ENCODE measurements at regions not wholly inside any gene's neighbourhood (a gene's known extent, or its start where the extent isn't known, plus 50 kb on each side); places are given as distances from the start of the nearest gene placed in this dataset.

- no peak for DNase-seq
Observed at GRCh38 chr6:47360388-47360787, 50.7 kb upstream of the TNFRSF21 start.

- DNase-seq, result no peak
Observed at GRCh38 chr6:47362857-47363461, 53.3 kb upstream of the TNFRSF21 start.

- DNase-seq, result no peak
Observed at GRCh38 chr6:47363736-47364135, 54.0 kb upstream of the TNFRSF21 start.

GRCh38 chr6:47366335-47366890 lies 56.7 kb upstream of the TNFRSF21 start:
- no peak for DNase-seq

GRCh38 chr6:47371139-47371869 lies 61.6 kb upstream of the TNFRSF21 start:
- no peak for DNase-seq

- no peak for DNase-seq
Observed at GRCh38 chr6:47371870-47372255, 62.2 kb upstream of the TNFRSF21 start.

- DNase-seq, result no peak
Observed at GRCh38 chr6:47372318-47372717, 62.6 kb upstream of the TNFRSF21 start.

GRCh38 chr6:47375426-47375825 lies 65.7 kb upstream of the TNFRSF21 start:
- DNase-seq, result no peak

GRCh38 chr6:47376930-47377329 lies 67.2 kb upstream of the TNFRSF21 start:
- no peak for DNase-seq

GRCh38 chr6:47377971-47378370 lies 68.3 kb upstream of the TNFRSF21 start:
- no peak for DNase-seq

- no peak for DNase-seq
Observed at GRCh38 chr6:47379328-47379727, 69.6 kb upstream of the TNFRSF21 start.

GRCh38 chr6:47380251-47380650 lies 70.5 kb upstream of the TNFRSF21 start:
- DNase-seq, result no peak

- DNase-seq, result no peak
Observed at GRCh38 chr6:47381036-47381435, 71.3 kb upstream of the TNFRSF21 start.

- DNase-seq, result no peak
Observed at GRCh38 chr6:47383360-47383759, 73.7 kb upstream of the TNFRSF21 start.

GRCh38 chr6:47391675-47392074 lies 82.0 kb upstream of the TNFRSF21 start:
- no peak for DNase-seq

GRCh38 chr6:47392251-47392650 lies 82.5 kb upstream of the TNFRSF21 start:
- DNase-seq, result no peak

- DNase-seq, result no peak
Observed at GRCh38 chr6:47396401-47397069, 81.1 kb upstream of the CD2AP start.

GRCh38 chr6:47400581-47400980 lies 77.0 kb upstream of the CD2AP start:
- no peak for DNase-seq

- DNase-seq, result no peak
Observed at GRCh38 chr6:47402081-47402480, 75.5 kb upstream of the CD2AP start.

GRCh38 chr6:47403056-47403455 lies 74.5 kb upstream of the CD2AP start:
- DNase-seq, result no peak

GRCh38 chr6:47403801-47404200 lies 73.8 kb upstream of the CD2AP start:
- DNase-seq, result no peak

- no peak for DNase-seq
Observed at GRCh38 chr6:47404435-47404834, 73.2 kb upstream of the CD2AP start.

- no peak for DNase-seq
Observed at GRCh38 chr6:47405273-47405672, 72.3 kb upstream of the CD2AP start.

All from KG1 (cell line).